ENCODE measurements at regions not wholly inside any gene's neighbourhood (a gene's known extent, or its start where the extent isn't known, plus 50 kb on each side); places are given as distances from the start of the nearest gene placed in this dataset.
"Not testable (repeated sequence)": the region's sequence is repeated elsewhere in the genome, so short reads cannot be mapped to it uniquely, and the experiment has no call there.

- H3K4me3 ChIP-seq (ENCODE audit: low read length): no peak overlapping the region
- no peak for DNase-seq (ENCODE audit: low read depth)
- H3K4me1 ChIP-seq (ENCODE audit: control insufficient read depth, insufficient read depth, low read length): peaks cover 15% of the 10 kb centered on the region
- H3K9ac ChIP-seq (ENCODE audit: low read length): no peak overlapping the region
- no peaks in the 10 kb centered on the region for H3K9me3 ChIP-seq (ENCODE audit: control insufficient read depth, low read length)
- peaks cover 22% of the 10 kb centered on the region for H3K27me3 ChIP-seq (replicated peaks; ENCODE audit: control insufficient read depth, insufficient read depth, low read length)
- H3K36me3 ChIP-seq (ENCODE audit: control insufficient read depth, insufficient read depth, low read length, severe bottlenecking): no peaks in the 10 kb centered on the region
Observed at GRCh38 chr4:3642806-3643517, 110.7 kb upstream of the LRPAP1 start.

- peaks cover 14% of the 10 kb centered on the region for H3K27me3 ChIP-seq (replicated peaks; ENCODE audit: control insufficient read depth, insufficient read depth, low read length)
- no peak for DNase-seq (ENCODE audit: low read depth)
- peaks cover 18% of the 10 kb centered on the region for H3K4me1 ChIP-seq (ENCODE audit: control insufficient read depth, insufficient read depth, low read length)
- H3K36me3 ChIP-seq (ENCODE audit: control insufficient read depth, insufficient read depth, low read length, severe bottlenecking): no peaks in the 10 kb centered on the region
- no peak overlapping the region for H3K4me3 ChIP-seq (ENCODE audit: low read length)
- no peak overlapping the region for H3K9ac ChIP-seq (ENCODE audit: low read length)
- H3K9me3 ChIP-seq (ENCODE audit: control insufficient read depth, low read length): peaks cover 1% of the 10 kb centered on the region
Observed at GRCh38 chr4:3642056-3642630, 109.9 kb upstream of the LRPAP1 start.

- Histone ChIP-seq H3K9me3 (ENCODE audit: control insufficient read depth, low read length) (peaks cover 7% of the 10 kb centered on the region), H3K9ac (ENCODE audit: low read length) (no peak overlapping the region), H3K4me1 (ENCODE audit: control insufficient read depth, insufficient read depth, low read length) (peaks cover 18% of the 10 kb centered on the region), H3K27me3 (replicated peaks; ENCODE audit: control insufficient read depth, insufficient read depth, low read length) (peaks cover 7% of the 10 kb centered on the region), H3K4me3 (ENCODE audit: low read length) (no peak overlapping the region), H3K36me3 (ENCODE audit: control insufficient read depth, insufficient read depth, low read length, severe bottlenecking) (no peaks in the 10 kb centered on the region)
- no peak for DNase-seq (ENCODE audit: low read depth)
Observed at GRCh38 chr4:3641501-3641900, 109.3 kb upstream of the LRPAP1 start.

GRCh38 chr4:3640587-3640962 is 108.4 kb upstream of the LRPAP1 start:
- Histone ChIP-seq H3K27me3 (replicated peaks; ENCODE audit: control insufficient read depth, insufficient read depth, low read length) (no peaks in the 10 kb centered on the region), H3K36me3 (ENCODE audit: control insufficient read depth, insufficient read depth, low read length, severe bottlenecking) (no peaks in the 10 kb centered on the region), H3K4me1 (ENCODE audit: control insufficient read depth, insufficient read depth, low read length) (peaks cover 13% of the 10 kb centered on the region), H3K9me3 (ENCODE audit: control insufficient read depth, low read length) (peaks cover 10% of the 10 kb centered on the region), H3K4me3 (ENCODE audit: low read length) (no peak overlapping the region), H3K9ac (ENCODE audit: low read length) (no peak overlapping the region)
- peak; percentile 13 for DNase-seq (ENCODE audit: low read depth)

GRCh38 chr4:3639613-3640586 is 107.7 kb upstream of the LRPAP1 start:
- Histone ChIP-seq H3K27me3 (replicated peaks; ENCODE audit: control insufficient read depth, insufficient read depth, low read length) (no peaks in the 10 kb centered on the region), H3K9ac (ENCODE audit: low read length) (no peak overlapping the region), H3K9me3 (ENCODE audit: control insufficient read depth, low read length) (peaks cover 10% of the 10 kb centered on the region), H3K36me3 (ENCODE audit: control insufficient read depth, insufficient read depth, low read length, severe bottlenecking) (no peaks in the 10 kb centered on the region), H3K4me3 (ENCODE audit: low read length) (no peak overlapping the region), H3K4me1 (ENCODE audit: control insufficient read depth, insufficient read depth, low read length) (peaks cover 7% of the 10 kb centered on the region)
- DNase-seq (ENCODE audit: low read depth): no peak

- no peaks in the 10 kb centered on the region for H3K36me3 ChIP-seq (ENCODE audit: control insufficient read depth, insufficient read depth, low read length, severe bottlenecking)
- no peak overlapping the region for H3K4me3 ChIP-seq (ENCODE audit: low read length)
- no peaks in the 10 kb centered on the region for H3K27me3 ChIP-seq (replicated peaks; ENCODE audit: control insufficient read depth, insufficient read depth, low read length)
- H3K4me1 ChIP-seq (ENCODE audit: control insufficient read depth, insufficient read depth, low read length): peaks cover 7% of the 10 kb centered on the region
- no peak for DNase-seq (ENCODE audit: low read depth)
- H3K9ac ChIP-seq (ENCODE audit: low read length): no peak overlapping the region
- peaks cover 10% of the 10 kb centered on the region for H3K9me3 ChIP-seq (ENCODE audit: control insufficient read depth, low read length)
Observed at GRCh38 chr4:3638080-3638795, 106.0 kb upstream of the LRPAP1 start.

GRCh38 chr4:3637326-3638016 is 105.2 kb upstream of the LRPAP1 start:
- DNase-seq (ENCODE audit: low read depth): no peak
- Histone ChIP-seq H3K27me3 (replicated peaks; ENCODE audit: control insufficient read depth, insufficient read depth, low read length) (no peaks in the 10 kb centered on the region), H3K9me3 (ENCODE audit: control insufficient read depth, low read length) (peaks cover 10% of the 10 kb centered on the region), H3K36me3 (ENCODE audit: control insufficient read depth, insufficient read depth, low read length, severe bottlenecking) (no peaks in the 10 kb centered on the region), H3K4me3 (ENCODE audit: low read length) (no peak overlapping the region), H3K4me1 (ENCODE audit: control insufficient read depth, insufficient read depth, low read length) (peaks cover 7% of the 10 kb centered on the region), H3K9ac (ENCODE audit: low read length) (no peak overlapping the region)

GRCh38 chr4:3636646-3637320 is 104.6 kb upstream of the LRPAP1 start:
- peaks cover 10% of the 10 kb centered on the region for H3K9me3 ChIP-seq (ENCODE audit: control insufficient read depth, low read length)
- H3K4me3 ChIP-seq (ENCODE audit: low read length): no peak overlapping the region
- peaks cover 7% of the 10 kb centered on the region for H3K4me1 ChIP-seq (ENCODE audit: control insufficient read depth, insufficient read depth, low read length)
- no peak for DNase-seq (ENCODE audit: low read depth)
- H3K9ac ChIP-seq (ENCODE audit: low read length): no peak overlapping the region
- no peaks in the 10 kb centered on the region for H3K36me3 ChIP-seq (ENCODE audit: control insufficient read depth, insufficient read depth, low read length, severe bottlenecking)
- H3K27me3 ChIP-seq (replicated peaks; ENCODE audit: control insufficient read depth, insufficient read depth, low read length): no peaks in the 10 kb centered on the region

GRCh38 chr4:3636020-3636419 is 103.8 kb upstream of the LRPAP1 start:
- not testable (repeated sequence) for H3K4me3 ChIP-seq (ENCODE audit: low read length); DNase-seq (ENCODE audit: low read depth); H3K9ac ChIP-seq (ENCODE audit: low read length); H3K4me1 ChIP-seq (ENCODE audit: control insufficient read depth, insufficient read depth, low read length); H3K27me3 ChIP-seq (replicated peaks; ENCODE audit: control insufficient read depth, insufficient read depth, low read length); H3K36me3 ChIP-seq (ENCODE audit: control insufficient read depth, insufficient read depth, low read length, severe bottlenecking)
- peaks cover 10% of the 10 kb centered on the region for H3K9me3 ChIP-seq (ENCODE audit: control insufficient read depth, low read length)
